SIG-M5 treated with dmso at 0.1 percent for 504 hours (cell line): ENCODE measurements at regions not wholly inside any gene's neighbourhood (a gene's known extent, or its start where the extent isn't known, plus 50 kb on each side); places are given as distances from the start of the nearest gene placed in this dataset.
A peak's percentile ranks its signal among the peaks of the same experiment; 100 is the strongest.
"Not testable (repeated sequence)": the region's sequence is repeated elsewhere in the genome, so short reads cannot be mapped to it uniquely, and the experiment has no call there.

Experiments
- DNase-seq: peaks from one replicate; lab custom pipeline; 2025; ENCODE audit not compliant: unreplicated experiment; lab: John Stamatoyannopoulos, UW

- no peak for DNase-seq
These were observed 56.2 kb upstream of the ANXA1 start for GRCh38 chr9:73095425-73095824.

GRCh38 chr9:73093740-73094379 lies 57.8 kb upstream of the ANXA1 start:
- DNase-seq = no peak

GRCh38 chr9:73093016-73093739 lies 58.5 kb upstream of the ANXA1 start:
- DNase-seq = no peak

GRCh38 chr9:73091909-73092308 lies 59.8 kb upstream of the ANXA1 start:
- DNase-seq = no peak

GRCh38 chr9:73090214-73090613 lies 61.5 kb upstream of the ANXA1 start:
- DNase-seq = no peak

- DNase-seq = no peak
These were observed 62.2 kb upstream of the ANXA1 start for GRCh38 chr9:73089304-73089985.

GRCh38 chr9:73087876-73088275 lies 63.8 kb upstream of the ANXA1 start:
- not testable (repeated sequence) for DNase-seq

GRCh38 chr9:73083519-73083918 lies 68.1 kb upstream of the ANXA1 start:
- DNase-seq = no peak

- DNase-seq = peak; percentile 38
These were observed 69.5 kb upstream of the ANXA1 start for GRCh38 chr9:73081979-73082657.

- no peak for DNase-seq
These were observed 71.5 kb upstream of the ANXA1 start for GRCh38 chr9:73080110-73080694.

GRCh38 chr9:73079326-73079725 lies 72.3 kb upstream of the ANXA1 start:
- peak; percentile 5 for DNase-seq

GRCh38 chr9:73077625-73078030 lies 74.0 kb upstream of the ANXA1 start:
- DNase-seq = no peak

GRCh38 chr9:73076970-73077369 lies 74.7 kb upstream of the ANXA1 start:
- no peak for DNase-seq

- DNase-seq = no peak
These were observed 77.4 kb upstream of the ANXA1 start for GRCh38 chr9:73074176-73074708.

GRCh38 chr9:73073337-73074175 lies 78.1 kb upstream of the ANXA1 start:
- DNase-seq = no peak

- no peak for DNase-seq
These were observed 84.6 kb upstream of the ANXA1 start for GRCh38 chr9:73067074-73067473.

GRCh38 chr9:73065439-73065838 lies 86.2 kb upstream of the ANXA1 start:
- no peak for DNase-seq

GRCh38 chr9:73064315-73064714 lies 87.3 kb upstream of the ANXA1 start:
- DNase-seq = no peak

GRCh38 chr9:73061146-73061545 lies 90.5 kb upstream of the ANXA1 start:
- DNase-seq = no peak

- DNase-seq = no peak
These were observed 92.4 kb upstream of the ANXA1 start for GRCh38 chr9:73059247-73059646.
